ENCODE measurements at regions not wholly inside any gene's neighbourhood (a gene's known extent, or its start where the extent isn't known, plus 50 kb on each side); places are given as distances from the start of the nearest gene placed in this dataset.

DNA sequence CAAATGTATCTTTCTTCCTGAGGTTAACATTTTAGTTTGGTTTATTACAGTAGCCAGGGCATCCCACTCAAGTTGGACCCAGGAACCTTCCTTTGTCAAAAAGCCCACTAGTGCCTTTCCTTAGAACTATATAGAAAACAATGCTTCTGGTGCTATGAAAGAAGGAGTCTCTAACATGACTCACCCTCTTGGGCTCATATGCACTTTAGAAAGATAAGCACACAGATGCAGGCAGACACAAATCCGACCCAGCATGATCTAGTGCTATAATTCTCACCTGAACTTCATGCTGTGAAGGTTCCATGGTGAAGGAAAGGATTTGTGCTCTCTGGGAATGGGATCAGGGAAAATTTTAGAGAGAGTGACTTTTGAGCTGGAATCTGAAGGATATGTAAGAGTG lies 289.4 kb downstream of the ANKRD50 start:
- 48 to 52% methylated on average over 1 of the region's 1 CpG for WGBS, 2 experiments (ENCODE audit: low coverage in 1 of 2, low lambda C conversion rate in 2 of 2, missing lambda C conversion rate in 2 of 2)
- Histone ChIP-seq H3K9ac (no peak overlapping the region), H4K20me1 (ENCODE audit: insufficient read depth) (no peaks in the 10 kb centered on the region), H3K9me2 (ENCODE audit: insufficient read depth) (no peaks in the 10 kb centered on the region), H2AFZ (no peak overlapping the region), H3K27ac (no peak overlapping the region), H3K79me2 (ENCODE audit: insufficient read depth) (no peaks in the 10 kb centered on the region), H3K36me3 (ENCODE audit: low read depth) (no peaks in the 10 kb centered on the region), H3K27me3 (replicated peaks; ENCODE audit: insufficient read depth) (no peaks in the 10 kb centered on the region), H3K9me3 (ENCODE audit: low read depth) (no peaks in the 10 kb centered on the region), H3K4me2 (ENCODE audit: unreplicated experiment) (no peak overlapping the region), H3K4me3 (no peak overlapping the region), H3F3A (ENCODE audit: insufficient read depth) (no peaks in the 10 kb centered on the region), H3K4me1 (ENCODE audit: insufficient read depth) (peaks cover 9% of the 10 kb centered on the region)
- no peak for TF ChIP-seq EZH2phosphoT487 (IDR thresholded peaks at IDR 0.05; ENCODE audit: insufficient read depth, low read depth)
- in situ Hi-C loops (cut with MboI), result no loop called here
- peak; percentile 48 for DNase-seq

DNA sequence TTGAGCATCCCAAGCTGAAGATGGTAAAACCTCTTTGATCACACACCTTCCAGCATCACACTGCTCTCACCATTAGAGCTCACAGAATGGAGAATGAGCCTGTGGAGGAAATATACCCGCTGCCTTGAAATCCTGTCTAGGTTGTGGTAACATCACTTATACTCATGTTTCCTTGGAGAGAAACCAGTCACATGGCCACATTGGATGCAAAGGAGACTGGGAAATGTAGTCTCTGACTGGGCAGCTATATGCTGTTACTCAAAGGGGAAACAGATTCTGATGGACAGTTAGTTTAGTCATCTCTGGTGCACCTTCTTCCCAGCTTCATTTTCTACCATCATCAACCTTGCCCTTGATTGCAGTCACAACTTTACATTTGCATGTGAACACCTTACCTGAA lies 286.3 kb downstream of the ANKRD50 start:
- H3K4me1 ChIP-seq (ENCODE audit: insufficient read depth), result peaks cover 19% of the 10 kb centered on the region
- H3K4me2 ChIP-seq (ENCODE audit: unreplicated experiment), result no peak overlapping the region
- TF ChIP-seq EZH2 (IDR thresholded peaks at IDR 0.05; ENCODE audit: insufficient read depth, poor library complexity, severe bottlenecking) (no peak), EZH2phosphoT487 (IDR thresholded peaks at IDR 0.05; ENCODE audit: insufficient read depth, low read depth) (no peak)
- H3K9me3 ChIP-seq (ENCODE audit: low read depth), result no peaks in the 10 kb centered on the region
- H3K36me3 ChIP-seq (ENCODE audit: low read depth), result no peaks in the 10 kb centered on the region
- H3K27ac ChIP-seq, result no peak overlapping the region
- H3K79me2 ChIP-seq (ENCODE audit: insufficient read depth), result no peaks in the 10 kb centered on the region
- H3F3A ChIP-seq (ENCODE audit: insufficient read depth), result no peaks in the 10 kb centered on the region
- in situ Hi-C loops (cut with MboI), result no loop called here
- no peaks in the 10 kb centered on the region for H4K20me1 ChIP-seq (ENCODE audit: insufficient read depth)
- WGBS, 2 experiments (ENCODE audit: low coverage in 1 of 2, low lambda C conversion rate in 2 of 2, missing lambda C conversion rate in 2 of 2), result 0% methylated on average over 1 of the region's 1 CpG
- no peak for DNase-seq
- no peaks in the 10 kb centered on the region for H3K9me2 ChIP-seq (ENCODE audit: insufficient read depth)
- H3K4me3 ChIP-seq, result no peak overlapping the region
- H3K9ac ChIP-seq, result no peak overlapping the region
- no peaks in the 10 kb centered on the region for H3K27me3 ChIP-seq (replicated peaks; ENCODE audit: insufficient read depth)
- no peak overlapping the region for H2AFZ ChIP-seq

DNA sequence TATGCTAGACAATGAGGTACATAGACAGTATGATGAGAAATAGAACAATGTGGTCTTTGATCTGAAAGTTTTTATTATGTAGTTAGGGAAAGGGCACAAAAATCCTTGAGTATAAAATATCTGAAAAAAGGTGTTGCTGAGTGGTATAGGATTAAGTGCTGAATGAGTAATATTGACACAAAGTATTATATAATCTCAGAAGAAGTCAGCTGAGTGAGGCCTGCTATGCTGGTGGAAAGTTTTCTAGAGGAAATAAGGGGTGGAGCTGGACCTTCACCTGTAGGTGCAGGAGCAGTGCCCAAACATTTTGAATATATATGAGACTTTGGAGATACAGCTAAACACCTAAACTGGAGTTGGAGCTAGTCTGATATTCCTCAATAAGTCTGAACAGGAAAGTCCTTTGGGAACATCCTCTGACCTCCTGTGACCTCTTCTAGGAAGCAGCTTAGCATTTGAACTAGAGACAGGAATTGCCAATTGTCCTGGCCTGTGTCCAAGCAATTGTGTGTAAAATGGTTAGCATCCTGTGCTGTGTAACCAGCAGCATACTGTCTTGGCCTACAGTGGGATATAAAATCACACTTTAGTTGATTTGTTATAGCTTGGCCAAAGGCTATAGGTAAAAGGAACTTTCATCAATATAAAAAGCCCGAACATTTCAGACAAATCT lies 285.3 kb downstream of the ANKRD50 start:
- in situ Hi-C loops (cut with MboI), result no loop called here
- H3K27me3 ChIP-seq (replicated peaks; ENCODE audit: insufficient read depth), result no peaks in the 10 kb centered on the region
- no peak overlapping the region for H3K4me3 ChIP-seq
- H3F3A ChIP-seq (ENCODE audit: insufficient read depth), result peaks cover 5% of the 10 kb centered on the region; the same call in 1 of the 2 replicates
- DNase-seq, result no peak
- peaks cover 28% of the 10 kb centered on the region for H3K4me1 ChIP-seq (ENCODE audit: insufficient read depth)
- H3K9me3 ChIP-seq (ENCODE audit: low read depth), result no peaks in the 10 kb centered on the region
- no peak overlapping the region for H2AFZ ChIP-seq
- H3K36me3 ChIP-seq (ENCODE audit: low read depth), result no peaks in the 10 kb centered on the region
- no peaks in the 10 kb centered on the region for H3K79me2 ChIP-seq (ENCODE audit: insufficient read depth)
- no peak overlapping the region for H3K9ac ChIP-seq
- no peaks in the 10 kb centered on the region for H3K9me2 ChIP-seq (ENCODE audit: insufficient read depth)
- no peaks in the 10 kb centered on the region for H4K20me1 ChIP-seq (ENCODE audit: insufficient read depth)
- H3K4me2 ChIP-seq (ENCODE audit: unreplicated experiment), result no peak overlapping the region
- TF ChIP-seq EZH2 (IDR thresholded peaks at IDR 0.05; ENCODE audit: insufficient read depth, poor library complexity, severe bottlenecking) (no peak), EZH2phosphoT487 (IDR thresholded peaks at IDR 0.05; ENCODE audit: insufficient read depth, low read depth) (no peak)
- no peak overlapping the region for H3K27ac ChIP-seq
- whole genome bisulfite sequencing, 2 experiments (ENCODE audit: low coverage in 1 of 2, low lambda C conversion rate in 2 of 2, missing lambda C conversion rate in 2 of 2), result 82 to 91% methylated on average over 1 of the region's 1 CpG

DNA sequence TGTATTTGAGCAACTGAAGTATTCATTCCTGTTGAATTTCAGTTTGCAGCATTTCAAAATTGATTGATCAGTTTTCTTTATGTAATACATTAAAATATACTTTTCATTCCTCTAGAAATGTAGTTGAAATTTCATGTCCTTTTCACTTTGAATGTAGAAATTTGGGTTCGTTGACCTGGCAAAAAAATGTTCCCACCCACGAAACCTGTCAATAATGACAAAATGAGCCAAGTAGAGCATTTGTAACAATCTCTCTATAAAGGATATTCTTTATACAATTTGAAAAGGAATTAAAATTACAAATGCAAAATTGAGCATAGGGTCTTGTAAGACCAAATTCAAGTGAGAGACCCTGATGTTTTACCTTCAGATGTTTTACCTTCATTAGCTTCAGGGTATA lies 283.9 kb downstream of the ANKRD50 start:
- no peaks in the 10 kb centered on the region for H4K20me1 ChIP-seq (ENCODE audit: insufficient read depth)
- no peak overlapping the region for H2AFZ ChIP-seq
- H3K9me2 ChIP-seq (ENCODE audit: insufficient read depth), result no peaks in the 10 kb centered on the region
- TF ChIP-seq EZH2 (IDR thresholded peaks at IDR 0.05; ENCODE audit: insufficient read depth, poor library complexity, severe bottlenecking), result no peak
- 93 to 98% methylated on average over 2 of the region's 2 CpGs for WGBS, 2 experiments (ENCODE audit: low coverage in 1 of 2, low lambda C conversion rate in 2 of 2, missing lambda C conversion rate in 2 of 2)
- in situ Hi-C loops (cut with MboI), result no loop called here
- no peaks in the 10 kb centered on the region for H3K36me3 ChIP-seq (ENCODE audit: low read depth)
- no peaks in the 10 kb centered on the region for H3K9me3 ChIP-seq (ENCODE audit: low read depth)
- H3K79me2 ChIP-seq (ENCODE audit: insufficient read depth), result no peaks in the 10 kb centered on the region
- peaks cover 15% of the 10 kb centered on the region; the same call in 1 of the 2 replicates for H3F3A ChIP-seq (ENCODE audit: insufficient read depth)
- no peak overlapping the region for H3K4me2 ChIP-seq (ENCODE audit: unreplicated experiment)
- no peak overlapping the region for H3K9ac ChIP-seq
- H3K4me1 ChIP-seq (ENCODE audit: insufficient read depth), result peaks cover 25% of the 10 kb centered on the region
- no peak for DNase-seq
- H3K27me3 ChIP-seq (replicated peaks; ENCODE audit: insufficient read depth), result no peaks in the 10 kb centered on the region
- no peak overlapping the region for H3K4me3 ChIP-seq
- H3K27ac ChIP-seq, result no peak overlapping the region
